Fibroblast of lung (primary cell): ENCODE measurements at regions not wholly inside any gene's neighbourhood (a gene's known extent, or its start where the extent isn't known, plus 50 kb on each side); places are given as distances from the start of the nearest gene placed in this dataset.
"Not testable (repeated sequence)": the region's sequence is repeated elsewhere in the genome, so short reads cannot be mapped to it uniquely, and the experiment has no call there.

Experiments
- DNase-seq, 2 donors: peaks; one replicate each; pipeline versions ENCODE4 v3.0.0 to v3.0.0-alpha.2; 2010; ENCODE audit warnings: low read depth in 2 of 2
- H2AFZ ChIP-seq: 2 replicates; pipeline ENCODE4 v1.5.1; 2012; ENCODE audit warnings: low read length, control low read depth, inconsistent platforms
- H3K27ac ChIP-seq: 2 replicates; pipeline ENCODE4 v1.5.1; 2011; ENCODE audit warnings: low read length, control low read depth; ENCODE audit not compliant: insufficient read depth
- H3K27me3 ChIP-seq: 2 replicates; pipeline ENCODE4 v1.5.1; 2011; ENCODE audit warnings: mild to moderate bottlenecking, low read length; ENCODE audit not compliant: control insufficient read depth, insufficient read depth
- H3K36me3 ChIP-seq: 2 replicates; pipeline ENCODE4 v1.5.1; 2011; ENCODE audit warnings: low read length; ENCODE audit not compliant: control insufficient read depth, insufficient read depth
- H3K4me1 ChIP-seq: 2 replicates; pipeline ENCODE4 v1.5.1; 2011; ENCODE audit warnings: low read length; ENCODE audit not compliant: control insufficient read depth, insufficient read depth; ENCODE audit errors: extremely low read depth
- H3K4me2 ChIP-seq: 2 replicates; pipeline ENCODE4 v1.5.1; 2011; ENCODE audit warnings: low read length, control low read depth; ENCODE audit not compliant: insufficient read depth; ENCODE audit errors: extremely low read depth
- H3K4me3 ChIP-seq, 4 experiments: fragments of 200-600 bp in 1 of 4; sonication (generic) in 1 of 4; replicated peaks in 1 of 4; 2 replicates each; pipeline ENCODE4 v1.5.1; 2011 to 2016; ENCODE audit warnings: low read length in 4 of 4, low read depth in 3 of 4, mild to moderate bottlenecking in 3 of 4, control low read depth in 2 of 4, inconsistent platforms in 1 of 4, mixed read lengths in 1 of 4; ENCODE audit not compliant: insufficient read depth in 1 of 4; ENCODE audit errors: control extremely low read depth in 1 of 4
- H3K79me2 ChIP-seq: 2 replicates; pipeline ENCODE4 v1.5.1; 2012; ENCODE audit warnings: mild to moderate bottlenecking, low read length, inconsistent platforms; ENCODE audit not compliant: control insufficient read depth, insufficient read depth
- H3K9ac ChIP-seq: 2 replicates; pipeline ENCODE4 v1.5.1; 2011; ENCODE audit warnings: mild to moderate bottlenecking, low read length, control low read depth; ENCODE audit not compliant: insufficient read depth
- H3K9me3 ChIP-seq: 2 replicates; pipeline ENCODE4 v1.5.1; 2012; ENCODE audit warnings: low read depth, low read length; ENCODE audit not compliant: control insufficient read depth, insufficient read depth
- H4K20me1 ChIP-seq: 2 replicates; pipeline ENCODE4 v1.5.1; 2011; ENCODE audit warnings: low read length; ENCODE audit not compliant: control insufficient read depth, insufficient read depth; ENCODE audit errors: extremely low read depth
- CTCF ChIP-seq, 2 donors: IDR thresholded peaks in 1 of 2; conservative IDR thresholded peaks in 1 of 2; 1 replicate in 1 of 2; 2 replicates in 1 of 2; pipeline ENCODE4 v1.5.1; 2011 to 2012; ENCODE audit warnings: low read length in 2 of 2, control low read depth in 1 of 2, inconsistent platforms in 1 of 2, low read depth in 1 of 2, mild to moderate bottlenecking in 1 of 2
- EZH2 ChIP-seq: IDR thresholded peaks from 2 replicates; pipeline ENCODE4 v1.5.1; 2012; ENCODE audit warnings: low read length, control low read depth, mild to moderate bottlenecking; ENCODE audit errors: missing control alignments

GRCh38 chr1:244304656-244305055, 147.1 kb downstream of the ADSS2 start:
- H3K9me3 ChIP-seq: no peaks in the 10 kb centered on the region
- no peak overlapping the region for H3K4me2 ChIP-seq
- H3K27me3 ChIP-seq: no peaks in the 10 kb centered on the region

GRCh38 chr1:244305776-244306341, 145.8 kb downstream of the ADSS2 start:
- Histone ChIP-seq H3K27me3 (no peaks in the 10 kb centered on the region), H3K4me1 (no peaks in the 10 kb centered on the region), H3K79me2 (no peaks in the 10 kb centered on the region), H2AFZ (no peak overlapping the region), H3K9me3 (no peaks in the 10 kb centered on the region), H3K9ac (no peak overlapping the region), H3K27ac (no peak overlapping the region), H4K20me1 (no peaks in the 10 kb centered on the region), H3K4me2 (no peak overlapping the region), H3K36me3 (no peaks in the 10 kb centered on the region), H3K4me3 (no peak overlapping the region)
- DNase-seq: no peak
- no peak for TF ChIP-seq EZH2
- TF ChIP-seq CTCF (conservative IDR thresholded peaks at IDR 0.05 in 1 of 2, IDR thresholded peaks at IDR 0.05 in 1 of 2; ENCODE audit: low read depth in 1 of 2, low read length in 2 of 2): no peak

More at GRCh38 chr1:244304656-244305055, 147.1 kb downstream of the ADSS2 start:
- H3K9ac ChIP-seq: no peak overlapping the region
- H3K36me3 ChIP-seq: no peaks in the 10 kb centered on the region
- H3K4me3 ChIP-seq: no peak overlapping the region
- no peak for DNase-seq
- TF ChIP-seq CTCF (conservative IDR thresholded peaks at IDR 0.05 in 1 of 2, IDR thresholded peaks at IDR 0.05 in 1 of 2; ENCODE audit: low read depth in 1 of 2, low read length in 2 of 2) (no peak), EZH2 (no peak)
- H3K79me2 ChIP-seq: no peaks in the 10 kb centered on the region
- no peak overlapping the region for H2AFZ ChIP-seq
- H3K27ac ChIP-seq: no peak overlapping the region
- H3K4me1 ChIP-seq: no peaks in the 10 kb centered on the region
- H4K20me1 ChIP-seq: no peaks in the 10 kb centered on the region

- no peaks in the 10 kb centered on the region for H3K79me2 ChIP-seq
- no peaks in the 10 kb centered on the region for H3K4me1 ChIP-seq
- H3K4me3 ChIP-seq: no peak overlapping the region
- H3K9me3 ChIP-seq: no peaks in the 10 kb centered on the region
- no peak overlapping the region for H2AFZ ChIP-seq
- no peak for DNase-seq
- H3K27ac ChIP-seq: no peak overlapping the region
- H4K20me1 ChIP-seq: no peaks in the 10 kb centered on the region
- no peak for TF ChIP-seq EZH2
- no peaks in the 10 kb centered on the region for H3K27me3 ChIP-seq
- H3K9ac ChIP-seq: no peak overlapping the region
- H3K4me2 ChIP-seq: no peak overlapping the region
- H3K36me3 ChIP-seq: no peaks in the 10 kb centered on the region
These were observed 145.2 kb downstream of the ADSS2 start for GRCh38 chr1:244306544-244306943.

- H2AFZ ChIP-seq, H3K79me2 ChIP-seq, H3K27me3 ChIP-seq, H3K4me2 ChIP-seq, DNase-seq, H4K20me1 ChIP-seq, H3K9ac ChIP-seq, H3K4me3 ChIP-seq, H3K27ac ChIP-seq, H3K36me3 ChIP-seq, H3K9me3 ChIP-seq, H3K4me1 ChIP-seq: not testable (repeated sequence)
These were observed 142.5 kb downstream of the ADSS2 start for GRCh38 chr1:244309191-244309590.
